ENCODE measurements at regions not wholly inside any gene's neighbourhood (a gene's known extent, or its start where the extent isn't known, plus 50 kb on each side); places are given as distances from the start of the nearest gene placed in this dataset.

- no peak for TF ChIP-seq CTCF (IDR thresholded peaks at IDR 0.05; ENCODE audit: low read depth, low read length, missing input control)
- no peak for TF ChIP-seq JUND (IDR thresholded peaks at IDR 0.05)
- TF ChIP-seq SP1 (IDR thresholded peaks at IDR 0.05) = no peak
- TF ChIP-seq REST (IDR thresholded peaks at IDR 0.05) = peak; percentile 43
- no peak for TF ChIP-seq HNF4G (IDR thresholded peaks at IDR 0.05)
Measured at GRCh38 chr14:40989260-40989659, 617.4 kb upstream of the LRFN5 start.
